ENCODE measurements at regions not wholly inside any gene's neighbourhood (a gene's known extent, or its start where the extent isn't known, plus 50 kb on each side); places are given as distances from the start of the nearest gene placed in this dataset.
"Not testable (repeated sequence)": the region's sequence is repeated elsewhere in the genome, so short reads cannot be mapped to it uniquely, and the experiment has no call there.

- no peak for DNase-seq (ENCODE audit: low spot score)
- no peak for TF ChIP-seq CTCF (IDR thresholded peaks at IDR 0.05; ENCODE audit: extremely low read depth, missing control alignments)
Observed at GRCh38 chr21:17128132-17128531, 384.7 kb upstream of the CXADR start.

GRCh38 chr21:17139159-17139558, 373.7 kb upstream of the CXADR start:
- DNase-seq (ENCODE audit: low spot score): not testable (repeated sequence)

DNA sequence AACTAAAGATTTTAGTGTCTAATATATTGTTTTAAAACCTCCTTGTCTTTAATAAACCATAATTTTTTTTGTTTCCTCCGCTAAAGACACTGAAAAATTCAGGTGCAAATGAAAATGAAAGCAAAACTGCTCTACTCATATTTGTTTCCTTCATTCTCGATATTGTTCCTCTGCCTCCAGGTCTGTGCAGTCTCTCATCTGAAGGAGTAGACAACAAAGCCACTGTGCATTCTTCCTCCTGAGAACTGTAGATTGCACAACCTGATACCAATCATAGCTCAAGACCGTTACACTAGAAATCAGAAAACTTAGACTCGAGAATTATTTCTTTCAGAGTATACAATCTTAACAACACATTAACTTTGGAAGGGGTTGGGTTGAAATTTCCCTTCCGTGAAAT, 373.1 kb upstream of the CXADR start:
- no peak for DNase-seq (ENCODE audit: low spot score)
- TF ChIP-seq CTCF (IDR thresholded peaks at IDR 0.05; ENCODE audit: extremely low read depth, missing control alignments): no peak

- DNase-seq (ENCODE audit: low spot score): no peak
- TF ChIP-seq CTCF (IDR thresholded peaks at IDR 0.05; ENCODE audit: extremely low read depth, missing control alignments): no peak
Observed at GRCh38 chr21:17146426-17146825, 366.4 kb upstream of the CXADR start.

- DNase-seq (ENCODE audit: low spot score): no peak
- no peak for TF ChIP-seq CTCF (IDR thresholded peaks at IDR 0.05; ENCODE audit: extremely low read depth, missing control alignments)
Observed at GRCh38 chr21:17159697-17160096, 353.1 kb upstream of the CXADR start.

DNA sequence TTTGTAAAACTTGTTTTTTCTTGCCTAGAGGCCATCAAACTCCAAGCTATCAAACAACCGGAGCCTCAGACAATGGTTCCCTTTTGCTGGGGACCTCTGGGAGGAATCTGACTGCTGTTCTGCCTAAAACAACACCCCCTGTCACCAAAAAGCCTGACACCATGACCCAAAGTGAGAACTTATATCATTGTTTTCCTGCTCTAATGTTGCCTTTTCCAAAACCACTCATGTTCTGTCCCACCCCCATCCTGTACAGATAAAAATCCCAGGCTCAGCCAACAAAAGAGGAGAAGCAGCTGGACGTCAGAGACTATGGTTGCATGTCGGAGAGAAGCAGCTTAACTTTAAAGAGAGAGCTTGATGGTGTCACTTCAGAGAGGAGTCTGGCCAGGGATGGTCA, 327.2 kb upstream of the CXADR start:
- DNase-seq (ENCODE audit: low spot score): no peak
- no peak for TF ChIP-seq CTCF (IDR thresholded peaks at IDR 0.05; ENCODE audit: extremely low read depth, missing control alignments)

- no peak for TF ChIP-seq CTCF (IDR thresholded peaks at IDR 0.05; ENCODE audit: extremely low read depth, missing control alignments)
- no peak for DNase-seq (ENCODE audit: low spot score)
Observed at GRCh38 chr21:17189963-17190362, 322.9 kb upstream of the CXADR start.

DNA sequence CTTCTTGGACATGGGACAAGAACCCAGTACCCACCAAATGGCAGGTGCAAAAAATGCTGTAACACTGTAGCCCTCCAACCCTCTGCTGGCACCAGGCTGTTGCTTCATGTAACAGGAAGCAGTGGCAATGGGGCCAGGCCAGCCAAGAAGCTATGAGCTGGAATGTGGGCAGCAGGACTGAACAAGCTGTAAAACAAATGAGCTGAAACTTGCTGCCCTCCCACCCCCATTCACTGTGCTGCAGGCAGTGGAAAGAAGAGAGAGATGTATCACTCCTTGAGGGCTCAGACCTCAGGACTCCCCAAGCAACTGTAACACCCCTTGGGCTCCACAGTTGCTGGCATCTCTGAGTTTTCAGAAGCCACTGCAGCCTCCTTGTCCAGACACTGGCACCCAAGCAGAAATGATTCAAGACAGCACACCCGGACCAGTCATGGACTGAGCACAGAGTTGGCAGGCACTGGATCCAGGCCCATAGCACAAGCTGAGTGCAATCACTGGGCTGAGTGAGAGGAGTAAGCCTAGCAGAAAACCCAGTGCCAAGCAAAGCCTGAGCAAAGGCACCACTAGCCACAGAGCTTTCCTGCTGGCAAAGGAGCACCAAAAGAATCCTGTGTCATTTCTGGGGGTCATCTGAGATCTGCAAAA, 321.4 kb upstream of the CXADR start:
- TF ChIP-seq CTCF (IDR thresholded peaks at IDR 0.05; ENCODE audit: extremely low read depth, missing control alignments): no peak
- DNase-seq (ENCODE audit: low spot score): no peak

Measured in GM20000 (cell line).